Thoracic aorta (tissue), 2 donors: ENCODE measurements at regions not wholly inside any gene's neighbourhood (a gene's known extent, or its start where the extent isn't known, plus 50 kb on each side); places are given as distances from the start of the nearest gene placed in this dataset.

Experiments used
- ATAC-seq: fragments of 150-250 bp; one replicate; pipeline ENCODE4 v1.8.0; 2017; ENCODE audit warnings: low read depth; ENCODE audit not compliant: insufficient number of reproducible peaks, low FRiP score
- DNase-seq: peaks from one replicate; pipeline ENCODE4 v3.0.0-alpha.2; 2020; ENCODE audit warnings: low spot score
- H3K27ac ChIP-seq, 2 donors: fragments of 200-600 bp; sonication (generic); 1 replicate in 1 of 2; 2 replicates in 1 of 2; pipeline ENCODE4 v1.5.1; 2016; ENCODE audit warnings: mild to moderate bottlenecking in 2 of 2, moderate library complexity in 2 of 2
- H3K27me3 ChIP-seq: fragments of 200-600 bp; sonication (generic); replicated peaks from 2 replicates; pipeline ENCODE4 v1.6.0; 2016; ENCODE audit warnings: mild to moderate bottlenecking; ENCODE audit not compliant: insufficient read depth
- H3K36me3 ChIP-seq: fragments of 200-600 bp; sonication (generic); one replicate; pipeline ENCODE4 v1.5.1; 2016
- H3K4me1 ChIP-seq, 2 donors: fragments of 200-600 bp; sonication (generic); 1 replicate in 1 of 2; 2 replicates in 1 of 2; pipeline versions ENCODE4 v1.5.1 to v1.6.0; 2016; ENCODE audit warnings: low read depth in 2 of 2, mild to moderate bottlenecking in 1 of 2; ENCODE audit not compliant: control insufficient read depth in 1 of 2
- H3K4me3 ChIP-seq: fragments of 200-600 bp; sonication (generic); 2 replicates; pipeline ENCODE4 v1.5.1; 2016; ENCODE audit warnings: mild to moderate bottlenecking
- H3K9me3 ChIP-seq: fragments of 200-600 bp; sonication (generic); 2 replicates; pipeline ENCODE4 v1.5.1; 2016
- TF ChIP-seq, protein P1 (sequence below): fragments of 200-600 bp; sonication (generic); IDR thresholded peaks from one replicate; pipeline ENCODE4 v1.5.1; 2019; ENCODE audit warnings: antibody characterized with exemption

DNA sequence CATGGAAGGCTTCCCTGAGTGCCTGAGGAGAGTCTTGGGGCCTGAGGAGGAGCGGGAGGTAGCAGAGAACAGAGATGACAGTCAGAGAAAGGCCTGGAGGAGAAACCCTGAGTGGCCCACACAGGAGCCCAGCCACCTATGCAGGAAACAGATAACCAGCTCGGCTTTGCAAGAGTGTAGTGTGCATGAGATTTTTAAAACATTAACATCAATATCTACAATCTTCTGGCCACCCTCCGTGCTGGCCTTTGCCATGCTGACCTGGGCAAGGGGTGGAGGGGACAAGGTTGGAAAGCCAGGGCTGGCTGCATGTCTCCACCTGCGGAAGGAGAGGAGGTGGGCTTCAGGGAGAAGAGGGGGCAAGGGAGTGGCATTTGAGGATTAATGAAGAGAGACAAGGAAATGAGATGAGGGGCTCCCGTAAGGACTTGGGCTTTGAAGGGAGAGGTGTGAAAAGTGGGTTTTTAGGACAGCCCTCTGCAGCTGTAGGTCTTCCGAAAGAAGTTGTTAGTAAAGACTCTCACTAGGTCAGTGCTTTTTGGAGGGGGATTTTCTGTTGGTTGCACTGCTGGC, 59.3 kb upstream of the SDK1 start:
- no peak for ATAC-seq
- Histone ChIP-seq H3K4me3 (no peak overlapping the region), H3K4me1 (peaks cover 9 to 35% of the 10 kb centered on the region in 2 donors), H3K27me3 (no peaks in the 10 kb centered on the region), H3K27ac (no peak overlapping the region), H3K36me3 (no peaks in the 10 kb centered on the region), H3K9me3 (peaks cover under 1% of the 10 kb centered on the region)
- DNase-seq, result no peak
- TF ChIP-seq, protein P1, sequence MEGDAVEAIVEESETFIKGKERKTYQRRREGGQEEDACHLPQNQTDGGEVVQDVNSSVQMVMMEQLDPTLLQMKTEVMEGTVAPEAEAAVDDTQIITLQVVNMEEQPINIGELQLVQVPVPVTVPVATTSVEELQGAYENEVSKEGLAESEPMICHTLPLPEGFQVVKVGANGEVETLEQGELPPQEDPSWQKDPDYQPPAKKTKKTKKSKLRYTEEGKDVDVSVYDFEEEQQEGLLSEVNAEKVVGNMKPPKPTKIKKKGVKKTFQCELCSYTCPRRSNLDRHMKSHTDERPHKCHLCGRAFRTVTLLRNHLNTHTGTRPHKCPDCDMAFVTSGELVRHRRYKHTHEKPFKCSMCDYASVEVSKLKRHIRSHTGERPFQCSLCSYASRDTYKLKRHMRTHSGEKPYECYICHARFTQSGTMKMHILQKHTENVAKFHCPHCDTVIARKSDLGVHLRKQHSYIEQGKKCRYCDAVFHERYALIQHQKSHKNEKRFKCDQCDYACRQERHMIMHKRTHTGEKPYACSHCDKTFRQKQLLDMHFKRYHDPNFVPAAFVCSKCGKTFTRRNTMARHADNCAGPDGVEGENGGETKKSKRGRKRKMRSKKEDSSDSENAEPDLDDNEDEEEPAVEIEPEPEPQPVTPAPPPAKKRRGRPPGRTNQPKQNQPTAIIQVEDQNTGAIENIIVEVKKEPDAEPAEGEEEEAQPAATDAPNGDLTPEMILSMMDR, result no peak

DNA sequence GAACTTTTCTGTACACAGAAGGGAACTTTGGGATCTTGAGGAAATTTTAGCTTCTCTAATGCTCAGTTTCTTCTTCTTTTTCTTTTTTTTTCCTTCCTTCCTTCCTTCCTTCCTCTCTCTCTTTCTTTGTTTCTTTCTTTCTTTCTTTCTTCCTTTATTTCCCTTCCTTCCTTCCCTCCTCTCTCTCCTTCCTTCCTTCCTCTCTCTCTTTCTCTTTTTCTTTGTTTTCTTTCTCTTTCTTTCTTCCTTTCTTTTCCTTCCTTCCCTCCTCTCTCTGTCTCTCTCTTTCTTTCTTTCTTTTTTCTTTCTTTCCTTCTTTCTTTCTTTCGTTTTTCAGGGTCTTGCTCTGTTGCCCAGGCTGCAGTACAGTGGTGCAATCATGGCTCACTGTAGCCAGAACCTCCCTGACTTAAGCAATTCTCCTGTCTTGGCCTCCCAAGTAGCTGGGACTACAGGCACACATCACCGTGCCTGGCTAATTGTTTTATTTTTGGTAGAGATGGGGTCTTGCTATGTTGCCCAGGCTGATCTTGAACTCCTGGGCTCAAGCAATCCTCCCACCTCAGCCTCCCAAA, 58.6 kb upstream of the SDK1 start:
- DNase-seq, result no peak
- Histone ChIP-seq H3K27ac (peak overlapping the region in 1 of 2 donors; percentile 80), H3K4me3 (no peak overlapping the region), H3K27me3 (no peaks in the 10 kb centered on the region), H3K36me3 (no peaks in the 10 kb centered on the region), H3K9me3 (peaks cover 3% of the 10 kb centered on the region), H3K4me1 (peaks cover 9 to 35% of the 10 kb centered on the region in 2 donors)
- TF ChIP-seq, protein P1, result no peak
- ATAC-seq, result no peak

DNA sequence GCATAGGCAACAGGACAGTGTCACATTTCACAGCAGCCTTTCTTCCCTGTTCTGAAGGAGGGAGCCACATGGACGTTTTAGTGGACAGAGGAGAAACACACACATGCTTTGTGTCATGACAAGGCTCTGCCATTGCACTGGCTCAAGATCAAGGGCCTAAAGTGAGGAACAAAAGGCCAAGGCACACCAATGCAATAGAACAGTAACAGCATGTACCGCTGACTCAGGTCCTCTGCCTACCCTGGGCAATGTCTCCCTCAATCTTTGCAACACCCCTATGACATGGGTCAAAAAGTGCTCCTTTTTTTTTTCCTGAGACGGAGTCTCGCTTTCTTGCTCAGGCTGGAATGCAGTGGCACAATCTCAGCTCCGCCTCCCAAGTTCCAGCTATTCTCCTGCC, 57.8 kb upstream of the SDK1 start:
- ATAC-seq, result peak; percentile 21
- TF ChIP-seq, protein P1, result no peak
- Histone ChIP-seq H3K4me1 (peaks cover 9 to 35% of the 10 kb centered on the region in 2 donors), H3K4me3 (no peak overlapping the region), H3K27me3 (no peaks in the 10 kb centered on the region), H3K36me3 (no peaks in the 10 kb centered on the region), H3K27ac (peak overlapping the region; percentile 24 to 80), H3K9me3 (peaks cover 3% of the 10 kb centered on the region)
- DNase-seq, result no peak

DNA sequence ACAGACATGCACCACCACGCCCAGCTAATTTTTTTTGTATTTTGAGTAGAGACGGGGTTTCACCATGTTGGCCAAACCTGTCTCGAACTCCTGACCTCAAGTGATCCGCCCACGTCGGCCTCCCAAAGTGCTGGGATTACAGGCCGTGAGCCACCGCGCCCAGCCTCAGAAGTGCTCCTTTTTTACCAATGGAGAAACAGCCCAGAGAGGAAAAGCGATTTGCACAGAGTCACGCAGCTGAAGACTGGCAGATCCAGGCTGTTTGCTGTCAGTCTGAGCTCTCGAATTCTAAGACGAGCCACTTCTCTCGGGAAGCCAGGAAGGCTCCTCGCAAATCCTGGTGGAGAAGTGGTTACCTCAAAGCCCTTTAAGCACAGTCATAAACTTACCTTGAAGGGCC, 57.4 kb upstream of the SDK1 start:
- ATAC-seq, result no peak
- Histone ChIP-seq H3K9me3 (peaks cover 3% of the 10 kb centered on the region), H3K27me3 (no peaks in the 10 kb centered on the region), H3K36me3 (no peaks in the 10 kb centered on the region), H3K4me1 (peaks cover 9 to 35% of the 10 kb centered on the region in 2 donors), H3K27ac (peak overlapping the region; percentile 24 to 80), H3K4me3 (no peak overlapping the region)
- TF ChIP-seq, protein P1, result no peak
- no peak for DNase-seq

DNA sequence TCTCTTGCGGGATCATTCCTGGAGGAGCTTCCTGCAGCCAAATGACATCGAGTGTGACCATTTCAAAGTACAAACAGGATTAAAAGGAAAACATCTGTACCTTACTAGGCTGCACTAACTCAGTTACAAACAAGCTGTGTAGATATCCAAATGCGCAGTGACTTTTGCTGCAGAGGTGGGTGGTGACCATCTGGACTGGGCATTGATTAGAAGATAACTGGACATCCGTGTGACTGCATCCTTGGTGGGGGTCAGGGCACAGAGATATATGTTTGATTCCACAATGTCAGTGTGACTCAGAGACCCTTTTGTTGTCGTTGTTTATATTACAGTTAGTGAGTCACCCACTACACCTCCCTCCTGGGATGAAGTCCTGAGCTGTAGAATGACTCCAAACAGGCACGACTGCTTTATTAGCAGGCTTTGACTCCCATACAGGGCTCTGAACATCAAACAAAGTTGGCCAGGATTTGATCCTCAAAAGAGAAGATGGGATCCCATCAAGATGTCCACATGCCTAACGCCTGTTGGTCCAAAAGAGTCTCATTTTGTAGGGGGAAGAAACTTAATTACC, 56.7 kb upstream of the SDK1 start:
- peaks cover 3% of the 10 kb centered on the region for H3K9me3 ChIP-seq
- ATAC-seq (no peak), DNase-seq (no peak)
- TF ChIP-seq, protein P1, result no peak
- peaks cover 9 to 35% of the 10 kb centered on the region in 2 donors for H3K4me1 ChIP-seq
- no peaks in the 10 kb centered on the region for H3K27me3 ChIP-seq
- peak overlapping the region; percentile 77 to 80 for H3K27ac ChIP-seq
- H3K36me3 ChIP-seq, result no peaks in the 10 kb centered on the region
- peak overlapping the region; percentile 9 for H3K4me3 ChIP-seq
